Endothelial cell of umbilical vein (primary cell): ENCODE measurements at regions not wholly inside any gene's neighbourhood (a gene's known extent, or its start where the extent isn't known, plus 50 kb on each side); places are given as distances from the start of the nearest gene placed in this dataset.

ENCODE experiments used
- BruUV-seq: library from RNA; stranded (reverse); fragments of 400-500 nt; replicated peaks from 2 replicates; lab custom pipeline; 2021; lab: Mats Ljungman, UMichigan
- CTCF ChIA-PET: fragments of 300-600, 350-600 bp; sonication (Branson Sonifier 250); formaldehyde crosslinking; loops from one replicate; lab custom pipeline; 2021; ENCODE audit warnings: antibody characterized with exemption, inconsistent platforms; lab: Charles Lee
- POLR2A ChIA-PET: fragments of 300-600, 350-600 bp; sonication (Branson Sonifier 250); formaldehyde crosslinking; loops from one replicate; lab custom pipeline; 2021; ENCODE audit warnings: antibody characterized with exemption, inconsistent platforms; lab: Charles Lee
- DNase-seq: peaks from one replicate; pipeline ENCODE4 v3.0.0-alpha.2; 2011; ENCODE audit warnings: low read depth, low spot score
- FAIRE-seq: peaks from 2 replicates; lab custom pipeline; 2011; peaks lifted over from hg19 to GRCh38; lab: Jason Lieb, UNC
- H2AFZ ChIP-seq: 2 replicates; pipeline ENCODE4 v1.6.0; 2012; ENCODE audit warnings: low read depth, low read length, control low read depth, inconsistent platforms
- H3K27ac ChIP-seq: 2 replicates; pipeline ENCODE4 v1.5.1; 2011; ENCODE audit warnings: low read depth, mild to moderate bottlenecking, control low read depth, low read length, moderate library complexity; ENCODE audit not compliant: insufficient read depth
- H3K27me3 ChIP-seq, 2 experiments: 2 replicates each; pipeline versions ENCODE4 v1.6.0 to v1.6.1; 2011; ENCODE audit warnings: low read length in 2 of 2, mixed read lengths in 1 of 2; ENCODE audit not compliant: control insufficient read depth in 2 of 2, insufficient read depth in 2 of 2
- H3K36me3 ChIP-seq, 2 experiments: 2 replicates in 1 of 2; 3 replicates in 1 of 2; pipeline ENCODE4 v1.5.1; 2011; ENCODE audit warnings: low read length in 2 of 2, mild to moderate bottlenecking in 1 of 2, moderate library complexity in 1 of 2; ENCODE audit not compliant: control insufficient read depth in 2 of 2, insufficient read depth in 2 of 2; ENCODE audit errors: extremely low read depth in 1 of 2
- H3K4me1 ChIP-seq: 3 replicates; pipeline ENCODE4 v1.5.1; 2011; ENCODE audit warnings: mild to moderate bottlenecking, low read length; ENCODE audit not compliant: control insufficient read depth, insufficient read depth; ENCODE audit errors: extremely low read depth
- H3K4me2 ChIP-seq: 2 replicates; pipeline ENCODE4 v1.6.1; 2011; ENCODE audit warnings: low read length, control low read depth, mixed read lengths; ENCODE audit not compliant: insufficient read depth
- H3K4me3 ChIP-seq, 3 experiments: fragments of 200-600 bp in 1 of 3; sonication (generic), shearing (Covaris generic) in 1 of 3; replicated peaks in 1 of 3; 2 replicates each; pipeline ENCODE4 v1.5.1; 2011 to 2016; ENCODE audit warnings: control low read depth in 3 of 3, low read length in 3 of 3, mild to moderate bottlenecking in 2 of 3, inconsistent platforms in 1 of 3, low read depth in 1 of 3, moderate library complexity in 1 of 3; ENCODE audit not compliant: insufficient read depth in 1 of 3
- H3K79me2 ChIP-seq: 2 replicates; pipeline ENCODE4 v1.6.0; 2012; ENCODE audit warnings: low read length, inconsistent platforms; ENCODE audit not compliant: control insufficient read depth, insufficient read depth
- H3K9ac ChIP-seq: replicated peaks from 2 replicates; pipeline ENCODE3; 2011; ENCODE audit warnings: low read length, control low read depth; ENCODE audit not compliant: insufficient read depth; ENCODE audit errors: extremely low read depth
- H3K9me1 ChIP-seq: replicated peaks from 3 replicates; pipeline ENCODE4 v1.6.0; 2011; ENCODE audit warnings: mild to moderate bottlenecking, low read length; ENCODE audit not compliant: control insufficient read depth, insufficient read depth; ENCODE audit errors: extremely low read depth
- H3K9me3 ChIP-seq: replicated peaks from 2 replicates; pipeline ENCODE4 v1.5.1; 2012; ENCODE audit warnings: low read length, inconsistent platforms; ENCODE audit not compliant: control insufficient read depth, insufficient read depth
- H4K20me1 ChIP-seq: replicated peaks from 2 replicates; pipeline ENCODE3; 2011; ENCODE audit warnings: mild to moderate bottlenecking, low read length; ENCODE audit not compliant: control insufficient read depth, insufficient read depth; ENCODE audit errors: extremely low read depth
- EZH2 ChIP-seq: IDR thresholded peaks from 2 replicates; pipeline ENCODE4 v1.6.1; 2012; ENCODE audit warnings: borderline replicate concordance, low read depth, mild to moderate bottlenecking, moderate library complexity, low read length, inconsistent platforms; ENCODE audit not compliant: severe bottlenecking
- FOS ChIP-seq: IDR thresholded peaks from 2 replicates; pipeline ENCODE4 v1.6.1; 2011; ENCODE audit warnings: mild to moderate bottlenecking, low read length, moderate library complexity, borderline replicate concordance; ENCODE audit not compliant: insufficient read depth
- GATA2 ChIP-seq: IDR thresholded peaks from 2 replicates; pipeline ENCODE4 v1.7.0; 2011; ENCODE audit warnings: low read depth, mild to moderate bottlenecking, moderate library complexity, mixed read lengths, low read length; ENCODE audit not compliant: insufficient read length, insufficient read depth
- JUN ChIP-seq: IDR thresholded peaks from 2 replicates; pipeline ENCODE4 v1.6.1; 2011; ENCODE audit warnings: borderline replicate concordance, low read depth; ENCODE audit not compliant: insufficient read length, insufficient read depth
- MAX ChIP-seq: IDR thresholded peaks from 2 replicates; pipeline ENCODE4 v1.6.1; 2011; ENCODE audit not compliant: insufficient read depth, insufficient read length
- MYC ChIP-seq: IDR thresholded peaks from one replicate; pipeline ENCODE4 v1.6.1; 2011; ENCODE audit warnings: mild to moderate bottlenecking, low read depth, low read length
- POLR2A ChIP-seq: IDR thresholded peaks from 2 replicates; pipeline ENCODE4 v1.6.1; 2012; ENCODE audit warnings: low read depth, mild to moderate bottlenecking, control low read depth, low read length
- POLR2AphosphoS5 ChIP-seq: IDR thresholded peaks from 2 replicates; pipeline ENCODE4 v1.6.1; 2012; ENCODE audit warnings: low read depth, mild to moderate bottlenecking, control low read depth, low read length, moderate library complexity; ENCODE audit not compliant: insufficient read depth
- dilution Hi-C: fragments of 300-500 bp; cut with MboI; formaldehyde crosslinking; loops from one replicate; pipeline ENCODE4 v1.15.0; 2019; ENCODE audit warnings: low sequenced_read_pairs; ENCODE audit not compliant: extremely low pct_ligation_motif_present
- intact Hi-C: fragments of 100-400 bp; cut with micrococcal nuclease; formaldehyde crosslinking; loops from one replicate; pipeline ENCODE4 v1.10.0; 2022
- TF ChIP-seq, protein P1 (sequence below), 2 donors: IDR thresholded peaks; 1 replicate in 1 of 2; 2 replicates in 1 of 2; pipeline ENCODE4 v1.5.1; 2011; ENCODE audit warnings: low read length in 2 of 2, mild to moderate bottlenecking in 2 of 2, moderate library complexity in 2 of 2, control low read depth in 1 of 2, inconsistent platforms in 1 of 2, low read depth in 1 of 2; ENCODE audit not compliant: insufficient read depth in 1 of 2; ENCODE audit errors: extremely low read depth in 1 of 2

DNA sequence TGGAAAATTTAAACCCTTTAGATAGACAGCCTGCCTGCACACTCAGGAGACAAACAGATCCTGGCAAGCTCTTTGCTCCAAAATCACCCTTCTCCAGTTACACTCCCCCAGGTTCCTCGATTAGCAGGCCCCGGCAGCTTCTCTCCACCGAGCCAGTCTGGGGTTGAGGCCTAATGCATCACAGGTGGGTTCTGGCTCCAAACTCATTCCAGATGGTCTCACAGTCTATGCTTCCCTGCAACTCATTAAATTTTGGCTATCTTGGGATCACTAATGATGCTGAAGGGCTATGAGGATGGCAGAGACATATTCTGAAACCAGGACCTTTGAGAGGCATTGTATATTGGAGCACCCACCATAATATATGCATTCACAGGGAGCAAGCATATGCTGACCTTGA is 559.8 kb upstream of the USP24 start:
- Histone ChIP-seq H3K9me1 (no peaks in the 10 kb centered on the region), H3K79me2 (no peaks in the 10 kb centered on the region), H2AFZ (no peak overlapping the region), H4K20me1 (no peaks in the 10 kb centered on the region), H3K4me3 (no peak overlapping the region), H3K4me1 (no peaks in the 10 kb centered on the region), H3K4me2 (no peak overlapping the region), H3K27me3 (no peaks in the 10 kb centered on the region), H3K36me3 (no peaks in the 10 kb centered on the region), H3K9me3 (no peaks in the 10 kb centered on the region), H3K9ac (no peak overlapping the region), H3K27ac (no peak overlapping the region)
- ChIA-PET CTCF (no interaction called here), POLR2A (no interaction called here)
- DNase-seq = no peak
- no TSS peak for BruUV-seq
- intact Hi-C loops = no loop called here
- FAIRE-seq = no peak
- no peak for TF ChIP-seq MYC
- no peak for TF ChIP-seq POLR2AphosphoS5
- no peak for TF ChIP-seq MAX
- TF ChIP-seq GATA2 = no peak
- TF ChIP-seq POLR2A = no peak
- TF ChIP-seq FOS = no peak
- TF ChIP-seq EZH2 = no peak
- TF ChIP-seq, protein P1, sequence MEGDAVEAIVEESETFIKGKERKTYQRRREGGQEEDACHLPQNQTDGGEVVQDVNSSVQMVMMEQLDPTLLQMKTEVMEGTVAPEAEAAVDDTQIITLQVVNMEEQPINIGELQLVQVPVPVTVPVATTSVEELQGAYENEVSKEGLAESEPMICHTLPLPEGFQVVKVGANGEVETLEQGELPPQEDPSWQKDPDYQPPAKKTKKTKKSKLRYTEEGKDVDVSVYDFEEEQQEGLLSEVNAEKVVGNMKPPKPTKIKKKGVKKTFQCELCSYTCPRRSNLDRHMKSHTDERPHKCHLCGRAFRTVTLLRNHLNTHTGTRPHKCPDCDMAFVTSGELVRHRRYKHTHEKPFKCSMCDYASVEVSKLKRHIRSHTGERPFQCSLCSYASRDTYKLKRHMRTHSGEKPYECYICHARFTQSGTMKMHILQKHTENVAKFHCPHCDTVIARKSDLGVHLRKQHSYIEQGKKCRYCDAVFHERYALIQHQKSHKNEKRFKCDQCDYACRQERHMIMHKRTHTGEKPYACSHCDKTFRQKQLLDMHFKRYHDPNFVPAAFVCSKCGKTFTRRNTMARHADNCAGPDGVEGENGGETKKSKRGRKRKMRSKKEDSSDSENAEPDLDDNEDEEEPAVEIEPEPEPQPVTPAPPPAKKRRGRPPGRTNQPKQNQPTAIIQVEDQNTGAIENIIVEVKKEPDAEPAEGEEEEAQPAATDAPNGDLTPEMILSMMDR (IDR thresholded peaks at IDR 0.05; ENCODE audit: extremely low read depth in 1 of 2, insufficient read depth in 1 of 2, low read depth in 1 of 2, low read length in 2 of 2) = no peak
- no peak for TF ChIP-seq JUN
- dilution Hi-C loops = no loop called here
